ENCODE measurements at regions not wholly inside any gene's neighbourhood (a gene's known extent, or its start where the extent isn't known, plus 50 kb on each side); places are given as distances from the start of the nearest gene placed in this dataset.

GRCh38 chr10:10196701-10197100, 821.0 kb upstream of the CELF2 start:
- DNase-seq (ENCODE audit: low read depth, low spot score): no peak

- DNase-seq (ENCODE audit: low read depth, low spot score): no peak
Measured at GRCh38 chr10:10197423-10197822, 820.2 kb upstream of the CELF2 start.

GRCh38 chr10:10198363-10198762, 819.3 kb upstream of the CELF2 start:
- DNase-seq (ENCODE audit: low read depth, low spot score): no peak

GRCh38 chr10:10204415-10204814, 813.3 kb upstream of the CELF2 start:
- no peak for DNase-seq (ENCODE audit: low read depth, low spot score)

- DNase-seq (ENCODE audit: low read depth, low spot score): no peak
Measured at GRCh38 chr10:10205906-10206305, 811.8 kb upstream of the CELF2 start.

GRCh38 chr10:10207538-10207937, 810.1 kb upstream of the CELF2 start:
- DNase-seq (ENCODE audit: low read depth, low spot score): no peak

- no peak for DNase-seq (ENCODE audit: low read depth, low spot score)
Measured at GRCh38 chr10:10208196-10208595, 809.5 kb upstream of the CELF2 start.

- no peak for DNase-seq (ENCODE audit: low read depth, low spot score)
Measured at GRCh38 chr10:10209167-10209566, 808.5 kb upstream of the CELF2 start.

GRCh38 chr10:10211409-10211808, 806.3 kb upstream of the CELF2 start:
- no peak for DNase-seq (ENCODE audit: low read depth, low spot score)

GRCh38 chr10:10213237-10213636, 804.4 kb upstream of the CELF2 start:
- DNase-seq (ENCODE audit: low read depth, low spot score): no peak

- DNase-seq (ENCODE audit: low read depth, low spot score): no peak
Measured at GRCh38 chr10:10222304-10222841, 795.3 kb upstream of the CELF2 start.

GRCh38 chr10:10223131-10223530, 794.5 kb upstream of the CELF2 start:
- no peak for DNase-seq (ENCODE audit: low read depth, low spot score)

GRCh38 chr10:10225136-10225676, 792.5 kb upstream of the CELF2 start:
- DNase-seq (ENCODE audit: low read depth, low spot score): no peak

- no peak for DNase-seq (ENCODE audit: low read depth, low spot score)
Measured at GRCh38 chr10:10233229-10233628, 784.4 kb upstream of the CELF2 start.

- DNase-seq (ENCODE audit: low read depth, low spot score): no peak
Measured at GRCh38 chr10:10235003-10235402, 782.7 kb upstream of the CELF2 start.

GRCh38 chr10:10247585-10247984, 770.1 kb upstream of the CELF2 start:
- DNase-seq (ENCODE audit: low read depth, low spot score): no peak

GRCh38 chr10:10256860-10257259, 760.8 kb upstream of the CELF2 start:
- no peak for DNase-seq (ENCODE audit: low read depth, low spot score)

GRCh38 chr10:10259013-10259412, 758.7 kb upstream of the CELF2 start:
- no peak for DNase-seq (ENCODE audit: low read depth, low spot score)

GRCh38 chr10:10270126-10271050, 747.3 kb upstream of the CELF2 start:
- DNase-seq (ENCODE audit: low read depth, low spot score): no peak

GRCh38 chr10:10271639-10272192, 746.0 kb upstream of the CELF2 start:
- no peak for DNase-seq (ENCODE audit: low read depth, low spot score)

- DNase-seq (ENCODE audit: low read depth, low spot score): no peak
Measured at GRCh38 chr10:10273661-10274060, 744.0 kb upstream of the CELF2 start.

- DNase-seq (ENCODE audit: low read depth, low spot score): no peak
Measured at GRCh38 chr10:10279906-10280305, 737.8 kb upstream of the CELF2 start.

GRCh38 chr10:10292501-10292900, 725.2 kb upstream of the CELF2 start:
- DNase-seq (ENCODE audit: low read depth, low spot score): no peak

Data from iPS DF 19.7 (cell line).